Upper lobe of right lung (tissue), 1 donor: ENCODE measurements at regions not wholly inside any gene's neighbourhood (a gene's known extent, or its start where the extent isn't known, plus 50 kb on each side); places are given as distances from the start of the nearest gene placed in this dataset.

Source experiments
- ATAC-seq: fragments of 200-7000 bp; cut with Tn5 transposase; one replicate; pipeline ENCODE4 v1.9.1; 2020; ENCODE audit warnings: mild to moderate bottlenecking, moderate library complexity
- DNase-seq: peaks from one replicate; pipeline ENCODE4 v3.0.0-alpha.2; 2020
- H3K27ac ChIP-seq: fragments of 200-600 bp; one replicate; pipeline ENCODE4 v1.8.0; 2022
- H3K27me3 ChIP-seq: fragments of 200-600 bp; one replicate; pipeline ENCODE4 v1.8.0; 2022; ENCODE audit warnings: mild to moderate bottlenecking
- H3K36me3 ChIP-seq: fragments of 200-600 bp; one replicate; pipeline ENCODE4 v1.8.0; 2022
- H3K4me1 ChIP-seq: fragments of 200-600 bp; one replicate; pipeline ENCODE4 v1.8.0; 2022
- H3K4me3 ChIP-seq: fragments of 200-600 bp; one replicate; pipeline ENCODE4 v1.8.0; 2022; ENCODE audit warnings: mild to moderate bottlenecking
- H3K9me3 ChIP-seq: fragments of 200-600 bp; one replicate; pipeline ENCODE4 v1.8.0; 2022
- CTCF ChIP-seq: fragments of 200-600 bp; IDR thresholded peaks from one replicate; pipeline ENCODE4 v1.8.0; 2022; ENCODE audit warnings: antibody characterized with exemption
- intact Hi-C: fragments of 100-400 bp; cut with DNase I; formaldehyde crosslinking; loops from one replicate; pipeline ENCODE4 v1.11.0; 2022
- donor health status: DM: no; HTN: yes; CAD: no; lungs with severe emphysema.

- Histone ChIP-seq H3K4me1 (no peaks in the 10 kb centered on the region), H3K4me3 (no peak overlapping the region), H3K36me3 (no peaks in the 10 kb centered on the region), H3K27me3 (no peaks in the 10 kb centered on the region), H3K9me3 (no peaks in the 10 kb centered on the region), H3K27ac (no peak overlapping the region)
- intact Hi-C loops: no loop called here
- no peak for TF ChIP-seq CTCF
- DNase-seq (no peak), ATAC-seq (no peak)
Observed at GRCh38 chr5:28750251-28750650, 1711.9 kb upstream of the CDH9 start.

- intact Hi-C loops: no loop called here
- ATAC-seq (no peak), DNase-seq (no peak)
- no peaks in the 10 kb centered on the region for H3K27me3 ChIP-seq
- no peak overlapping the region for H3K4me3 ChIP-seq
- no peaks in the 10 kb centered on the region for H3K4me1 ChIP-seq
- no peaks in the 10 kb centered on the region for H3K36me3 ChIP-seq
- no peak for TF ChIP-seq CTCF
- no peak overlapping the region for H3K27ac ChIP-seq
- H3K9me3 ChIP-seq: no peaks in the 10 kb centered on the region
Observed at GRCh38 chr5:28748446-28748845, 1710.1 kb upstream of the CDH9 start.

- no peaks in the 10 kb centered on the region for H3K4me1 ChIP-seq
- intact Hi-C loops: no loop called here
- H3K27ac ChIP-seq: no peak overlapping the region
- H3K36me3 ChIP-seq: no peaks in the 10 kb centered on the region
- TF ChIP-seq CTCF: no peak
- H3K4me3 ChIP-seq: no peak overlapping the region
- H3K9me3 ChIP-seq: no peaks in the 10 kb centered on the region
- ATAC-seq: no peak
- no peak for DNase-seq
- no peaks in the 10 kb centered on the region for H3K27me3 ChIP-seq
Observed at GRCh38 chr5:28743716-28744110, 1705.3 kb upstream of the CDH9 start.

- no peaks in the 10 kb centered on the region for H3K27me3 ChIP-seq
- H3K36me3 ChIP-seq: no peaks in the 10 kb centered on the region
- H3K4me1 ChIP-seq: no peaks in the 10 kb centered on the region
- ATAC-seq (no peak), DNase-seq (no peak)
- no peak overlapping the region for H3K4me3 ChIP-seq
- no peaks in the 10 kb centered on the region for H3K9me3 ChIP-seq
- no peak for TF ChIP-seq CTCF
- no peak overlapping the region for H3K27ac ChIP-seq
- intact Hi-C loops: no loop called here
Observed at GRCh38 chr5:28743025-28743715, 1704.8 kb upstream of the CDH9 start.

- no peaks in the 10 kb centered on the region for H3K4me1 ChIP-seq
- DNase-seq (no peak), ATAC-seq (no peak)
- no peaks in the 10 kb centered on the region for H3K27me3 ChIP-seq
- H3K27ac ChIP-seq: no peak overlapping the region
- no peak for TF ChIP-seq CTCF
- no peaks in the 10 kb centered on the region for H3K36me3 ChIP-seq
- H3K4me3 ChIP-seq: no peak overlapping the region
- no peaks in the 10 kb centered on the region for H3K9me3 ChIP-seq
- intact Hi-C loops: no loop called here
Observed at GRCh38 chr5:28737682-28738081, 1699.3 kb upstream of the CDH9 start.

GRCh38 chr5:28737222-28737621 lies 1698.8 kb upstream of the CDH9 start:
- no peak for TF ChIP-seq CTCF
- no peak for ATAC-seq
- H3K27ac ChIP-seq: no peak overlapping the region
- no peak for DNase-seq
- H3K36me3 ChIP-seq: no peaks in the 10 kb centered on the region
- H3K4me3 ChIP-seq: no peak overlapping the region
- no peaks in the 10 kb centered on the region for H3K4me1 ChIP-seq
- H3K27me3 ChIP-seq: no peaks in the 10 kb centered on the region
- intact Hi-C loops: no loop called here
- H3K9me3 ChIP-seq: no peaks in the 10 kb centered on the region
